ENCODE measurements at regions not wholly inside any gene's neighbourhood (a gene's known extent, or its start where the extent isn't known, plus 50 kb on each side); places are given as distances from the start of the nearest gene placed in this dataset.

Small RNA genes in the stretch of these regions (small RNA-seq; reads per million reads assigned to genes)
- 0 reads per million in 3 experiments for gene CFTRP3 (ENCODE audit: insufficient read depth in 2 of 3, insufficient read length in 3 of 3, low read depth in 2 of 3, low replicate concordance in 1 of 3)
- gene MLLT10P1 (ENCODE audit: insufficient read depth in 2 of 3, insufficient read length in 3 of 3, low read depth in 2 of 3, low replicate concordance in 1 of 3) = 0 reads per million in 3 experiments
- 0 reads per million in 3 experiments for gene RF00019 (ENCODE audit: insufficient read depth in 2 of 3, insufficient read length in 3 of 3, low read depth in 2 of 3, low replicate concordance in 1 of 3)
